Heart right ventricle (tissue), 16 donors: ENCODE measurements at regions not wholly inside any gene's neighbourhood (a gene's known extent, or its start where the extent isn't known, plus 50 kb on each side); places are given as distances from the start of the nearest gene placed in this dataset.
A peak's percentile ranks its signal among the peaks of the same experiment; 100 is the strongest.
"Not testable (repeated sequence)": the region's sequence is repeated elsewhere in the genome, so short reads cannot be mapped to it uniquely, and the experiment has no call there.

Source experiments
- ATAC-seq, 8 donors: fragments of 200-7000 bp; cut with Tn5 transposase; one replicate each; pipeline ENCODE4 v1.9.1; 2020; ENCODE audit warnings: mild to moderate bottlenecking in 8 of 8, moderate library complexity in 8 of 8, moderate number of reproducible peaks in 1 of 8
- DNase-seq, 2 donors: peaks; one replicate each; pipeline ENCODE4 v3.0.0-alpha.2; 2020
- H3K27ac ChIP-seq, 10 donors: fragments of 200-600 bp; sonication (generic) in 2 of 10; one replicate each; pipeline versions ENCODE4 v1.5.0 to v1.8.0; 2020 to 2022; ENCODE audit warnings: mild to moderate bottlenecking in 3 of 10
- H3K27me3 ChIP-seq, 7 donors: fragments of 200-600 bp; one replicate each; pipeline ENCODE4 v1.8.0; 2021 to 2022; ENCODE audit warnings: mild to moderate bottlenecking in 2 of 7
- H3K36me3 ChIP-seq, 9 donors: fragments of 200-600 bp; sonication (generic) in 1 of 9; one replicate each; pipeline versions ENCODE4 v1.5.0 to v1.8.0; 2020 to 2022; ENCODE audit warnings: mild to moderate bottlenecking in 2 of 9
- H3K4me1 ChIP-seq, 9 donors: fragments of 200-600 bp; sonication (generic) in 1 of 9; one replicate each; pipeline versions ENCODE4 v1.5.0 to v1.8.0; 2020 to 2022; ENCODE audit warnings: mild to moderate bottlenecking in 4 of 9
- H3K4me3 ChIP-seq, 10 donors: fragments of 200-600 bp; sonication (generic) in 2 of 10; one replicate each; pipeline versions ENCODE4 v1.5.0 to v1.8.0; 2020 to 2022; ENCODE audit warnings: mild to moderate bottlenecking in 7 of 10, moderate library complexity in 2 of 10
- H3K9me3 ChIP-seq, 11 donors: fragments of 200-600 bp in 10 of 11; sonication (generic) in 2 of 11; one replicate each; pipeline versions ENCODE4 v1.5.0 to v1.8.0; 2013 to 2022; ENCODE audit warnings: mild to moderate bottlenecking in 2 of 11, control low read depth in 1 of 11, moderate library complexity in 1 of 11
- WGBS, 2 donors: extraction: QIAGEN DNeasy Blood & Tissue Kit; methylation state at CpG; one replicate each; pipeline ENCODE4 v1.1.7; 2013; ENCODE audit warnings: inconsistent platforms in 1 of 2; 5-methylcytosine and 5-hydroxymethylcytosine counted together
- intact Hi-C, 10 donors: fragments of 100-400 bp; cut with DNase I; formaldehyde crosslinking; loops; one replicate each; pipeline versions ENCODE4 v1.11.1 to v1.14.2; 2022
- TF ChIP-seq, protein P1 (sequence below), 9 donors: fragments of 200-600 bp; sonication (generic) in 2 of 9; IDR thresholded peaks; one replicate each; pipeline versions ENCODE4 v1.5.0 to v1.8.0; 2021 to 2022; ENCODE audit warnings: antibody characterized with exemption in 9 of 9, mild to moderate bottlenecking in 5 of 9, moderate library complexity in 1 of 9
- donor health status: Arrhythmogenic right ventricular cardiomyopathy.
- donor health status: ischemic (EF 13 %, LVEDD 7.1; RV severe dilation, severe dysfunction).
- donor health status: healthy with polysubstance abuse.
- donor health status: DM: no; HTN: yes; CAD: no.
- donor health status: DM: no; HTN: no; CAD: no.
- donor health status: ischemic (EF 25% LVEDD 6.9; RV normal size, moderate dysfunction).
- donor health status: ischemic (EF 25% LVEDD 5.7; RV mildly dilated, moderate dysfunction).
- donor health status: healthy.
- donor health status: DM: yes; HTN: yes; CAD: no.
- donor health status: Ischemic cardiomyopathy.
- donor health status: ischemic (EF 35%, LVEDD 5.7; RV mildly dilated, moderate dysfunction).
- donor health status: nonischemic (EF 11% LVEDD 7.7; RV severe dilation, severe dysfunction).
- donor health status: DM: yes; HTN: yes; CAD: no.
- donor health status: PGD.
- donor health status: ischemic (EF 29% LVEDD 5.4; RV normal size, mild dysfunction).
- donor health status: nonischemic (EF 23%, LVEDD 6.1; RV moderate dilation, normal function).

DNA sequence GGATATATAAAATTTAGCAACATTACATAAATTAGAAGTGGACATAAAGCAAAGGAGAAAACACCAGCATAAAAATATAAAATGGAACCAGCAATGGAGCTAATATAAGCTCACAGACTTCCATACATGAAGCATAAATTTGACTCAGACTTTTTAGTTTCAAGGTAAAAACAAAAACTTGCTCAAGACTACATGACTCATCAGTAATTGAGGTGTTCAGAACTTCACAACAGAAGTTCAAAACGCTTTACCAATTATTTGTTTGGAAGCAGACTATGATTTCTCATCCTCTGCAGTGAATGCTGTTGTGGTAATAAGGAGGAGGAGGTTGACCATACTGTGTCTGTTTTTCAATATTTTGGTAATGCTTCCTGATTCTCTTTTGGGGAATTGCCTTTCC, 192.0 kb upstream of the MEIS1 start:
- H3K27me3 ChIP-seq, ATAC-seq, DNase-seq, intact Hi-C loops, H3K9me3 ChIP-seq, H3K4me3 ChIP-seq, H3K36me3 ChIP-seq, H3K27ac ChIP-seq: not testable (repeated sequence)
- peaks cover 0 to 14% (median 0%) of the 10 kb centered on the region in 9 donors for H3K4me1 ChIP-seq
- 74 to 75% methylated on average over 1 of the region's 1 CpG for WGBS, 2 donors

DNA sequence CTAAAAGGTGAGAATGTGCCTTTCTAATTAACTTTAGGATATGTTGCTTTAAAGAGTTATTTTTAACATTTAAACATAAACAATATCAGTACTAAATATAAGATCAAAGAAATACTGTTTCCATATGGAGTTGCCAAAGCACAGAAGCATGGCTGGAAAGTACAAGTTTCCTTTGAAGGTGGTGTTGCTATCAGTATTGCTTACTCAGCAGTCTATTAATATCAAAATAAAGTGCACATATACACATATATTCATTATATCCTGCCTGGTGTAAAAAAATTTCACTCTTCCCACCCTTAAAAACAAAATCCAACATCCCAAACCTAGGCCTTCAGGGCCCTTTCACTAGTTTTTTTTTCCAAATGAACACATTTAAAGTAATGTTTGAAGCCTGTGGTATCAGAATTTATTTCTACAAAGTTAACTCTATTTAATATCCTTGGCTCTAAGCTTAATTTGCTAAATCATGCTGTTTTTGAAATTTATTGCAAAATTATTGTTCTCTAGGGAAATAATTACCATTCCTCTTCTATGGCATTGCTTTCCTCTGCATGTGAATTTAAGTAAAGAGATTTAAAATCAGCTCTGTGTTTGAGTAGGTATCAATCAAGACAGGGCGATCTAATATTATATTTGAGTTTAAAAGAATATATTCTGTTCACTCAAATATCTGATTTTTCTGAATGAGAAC, 192.7 kb upstream of the MEIS1 start:
- no peaks in the 10 kb centered on the region for H3K9me3 ChIP-seq
- no peak for DNase-seq
- H3K4me3 ChIP-seq: no peak overlapping the region
- intact Hi-C loops: no loop called here
- WGBS, 2 donors: 86 to 89% methylated on average over 1 of the region's 1 CpG
- TF ChIP-seq, protein P1, sequence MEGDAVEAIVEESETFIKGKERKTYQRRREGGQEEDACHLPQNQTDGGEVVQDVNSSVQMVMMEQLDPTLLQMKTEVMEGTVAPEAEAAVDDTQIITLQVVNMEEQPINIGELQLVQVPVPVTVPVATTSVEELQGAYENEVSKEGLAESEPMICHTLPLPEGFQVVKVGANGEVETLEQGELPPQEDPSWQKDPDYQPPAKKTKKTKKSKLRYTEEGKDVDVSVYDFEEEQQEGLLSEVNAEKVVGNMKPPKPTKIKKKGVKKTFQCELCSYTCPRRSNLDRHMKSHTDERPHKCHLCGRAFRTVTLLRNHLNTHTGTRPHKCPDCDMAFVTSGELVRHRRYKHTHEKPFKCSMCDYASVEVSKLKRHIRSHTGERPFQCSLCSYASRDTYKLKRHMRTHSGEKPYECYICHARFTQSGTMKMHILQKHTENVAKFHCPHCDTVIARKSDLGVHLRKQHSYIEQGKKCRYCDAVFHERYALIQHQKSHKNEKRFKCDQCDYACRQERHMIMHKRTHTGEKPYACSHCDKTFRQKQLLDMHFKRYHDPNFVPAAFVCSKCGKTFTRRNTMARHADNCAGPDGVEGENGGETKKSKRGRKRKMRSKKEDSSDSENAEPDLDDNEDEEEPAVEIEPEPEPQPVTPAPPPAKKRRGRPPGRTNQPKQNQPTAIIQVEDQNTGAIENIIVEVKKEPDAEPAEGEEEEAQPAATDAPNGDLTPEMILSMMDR (IDR thresholded peaks at IDR 0.05): no peak
- H3K27me3 ChIP-seq: no peaks in the 10 kb centered on the region
- no peaks in the 10 kb centered on the region for H3K36me3 ChIP-seq
- ATAC-seq: no peak
- no peak overlapping the region for H3K27ac ChIP-seq
- H3K4me1 ChIP-seq: peaks cover 0 to 14% (median 0%) of the 10 kb centered on the region in 9 donors

DNA sequence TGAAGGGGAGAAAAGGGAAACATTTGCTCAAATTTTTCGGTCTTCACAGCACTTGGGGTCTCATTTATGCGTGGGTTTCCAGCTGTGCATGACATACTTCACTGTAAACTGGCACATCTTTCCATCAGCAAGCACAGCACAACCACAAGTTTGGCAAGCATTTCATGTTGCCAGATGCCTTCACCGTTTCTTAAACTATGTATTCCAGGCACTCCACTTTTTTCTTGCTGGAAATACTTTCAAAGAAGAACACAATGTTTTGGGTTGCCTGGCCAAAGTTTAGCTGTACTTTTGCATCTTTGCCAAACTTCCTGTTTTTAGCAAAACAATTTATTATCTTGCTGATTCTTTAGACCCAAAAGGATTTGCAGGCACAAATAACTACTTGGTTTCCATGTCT, 194.6 kb upstream of the MEIS1 start:
- Histone ChIP-seq H3K27ac (no peak overlapping the region), H3K9me3 (no peaks in the 10 kb centered on the region), H3K27me3 (no peaks in the 10 kb centered on the region), H3K4me1 (peaks cover 0 to 14% (median 0%) of the 10 kb centered on the region in 9 donors), H3K36me3 (no peaks in the 10 kb centered on the region), H3K4me3 (no peak overlapping the region)
- DNase-seq (no peak), ATAC-seq (peak in 2 of 8 donors; percentile 12 to 59)
- TF ChIP-seq, protein P1 (IDR thresholded peaks at IDR 0.05): no peak
- intact Hi-C loops: no loop called here
- WGBS, 2 donors: 38 to 56% methylated on average over 3 of the region's 3 CpGs

DNA sequence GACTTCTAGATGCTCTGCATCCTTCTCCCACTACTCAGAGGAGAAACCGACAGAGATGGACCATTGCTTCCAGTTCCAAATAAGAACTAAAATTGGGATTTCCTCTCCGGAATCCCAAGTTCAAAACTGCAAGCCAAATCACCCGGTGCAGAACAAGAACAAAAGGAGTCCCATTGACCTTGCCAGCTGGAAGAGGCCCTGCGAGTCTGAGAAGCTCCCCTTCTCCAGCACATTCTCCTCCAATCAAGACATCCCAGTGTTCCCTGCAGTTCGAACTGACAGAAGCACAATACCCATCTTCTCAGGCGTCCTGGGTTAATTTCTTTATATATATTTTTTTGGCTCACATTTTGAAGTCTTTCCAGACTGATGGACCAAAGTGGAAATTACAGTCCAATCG, 195.3 kb upstream of the MEIS1 start:
- no peaks in the 10 kb centered on the region for H3K9me3 ChIP-seq
- DNase-seq (no peak), ATAC-seq (peak in 2 of 8 donors; percentile 50 to 67)
- no peaks in the 10 kb centered on the region for H3K27me3 ChIP-seq
- peaks cover 0 to 14% (median 0%) of the 10 kb centered on the region in 9 donors for H3K4me1 ChIP-seq
- TF ChIP-seq, protein P1 (IDR thresholded peaks at IDR 0.05): no peak
- intact Hi-C loops: no loop called here
- H3K36me3 ChIP-seq: no peaks in the 10 kb centered on the region
- H3K27ac ChIP-seq: no peak overlapping the region
- H3K4me3 ChIP-seq: no peak overlapping the region
- 57 to 61% methylated on average over 7 of the region's 7 CpGs for WGBS, 2 donors

DNA sequence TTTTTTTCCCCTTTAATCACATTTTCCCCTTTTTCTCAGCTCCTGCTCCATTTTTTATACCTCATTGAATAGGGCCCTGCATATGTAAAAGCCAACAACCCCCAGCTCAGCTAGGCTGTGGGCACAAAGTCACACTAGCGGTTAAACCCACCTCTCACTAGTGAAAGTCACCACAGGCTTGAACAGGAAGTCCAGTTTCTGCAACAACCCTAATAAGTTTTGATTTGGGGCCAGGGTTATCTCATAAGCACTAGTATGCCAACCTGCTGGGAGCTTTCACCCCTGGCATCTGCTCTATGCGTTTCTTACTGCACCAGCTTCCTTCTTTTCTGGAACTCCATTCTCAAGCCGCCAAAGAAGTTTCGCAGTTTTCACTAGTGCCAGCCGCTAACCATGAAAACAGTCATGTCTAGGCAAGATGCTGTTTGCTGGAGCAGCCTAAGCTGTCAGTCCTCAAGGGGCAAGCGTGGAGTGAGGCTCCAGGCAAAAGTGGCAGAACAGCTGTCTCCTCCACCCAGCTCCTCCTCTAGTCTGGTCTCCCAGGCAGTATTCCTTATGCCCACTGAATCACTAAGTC, 197.0 kb upstream of the MEIS1 start:
- Histone ChIP-seq H3K27ac (no peak overlapping the region), H3K27me3 (peaks cover 0 to 2% (median 0%) of the 10 kb centered on the region in 7 donors), H3K4me1 (peaks cover 0 to 14% (median 0%) of the 10 kb centered on the region in 9 donors), H3K4me3 (no peak overlapping the region), H3K9me3 (no peaks in the 10 kb centered on the region), H3K36me3 (no peaks in the 10 kb centered on the region)
- WGBS, 2 donors: 87 to 88% methylated on average over 6 of the region's 6 CpGs
- no peak for DNase-seq
- TF ChIP-seq, protein P1 (IDR thresholded peaks at IDR 0.05): no peak
- no peak for ATAC-seq
- intact Hi-C loops: no loop called here
